HEK293T (cell line): ENCODE measurements at regions not wholly inside any gene's neighbourhood (a gene's known extent, or its start where the extent isn't known, plus 50 kb on each side); places are given as distances from the start of the nearest gene placed in this dataset.

ENCODE experiments used
- CTCF ChIA-PET: fragments of 350-600 bp; formaldehyde crosslinking; extraction: SDS; loops from one replicate; lab custom pipeline; 2021; ENCODE audit warnings: antibody characterized with exemption, inconsistent platforms; lab: Yijun Ruan, JAX
- POLR2A ChIA-PET: fragments of 350-600 bp; formaldehyde crosslinking; extraction: SDS; loops from one replicate; lab custom pipeline; 2020; ENCODE audit warnings: antibody characterized with exemption, inconsistent platforms; lab: Yijun Ruan, JAX
- DNase-seq: peaks from one replicate; pipeline ENCODE4 v3.0.0; 2012; ENCODE audit warnings: mixed read lengths; ENCODE audit errors: extremely low spot score
- ARNT ChIP-seq: fragments of 450-650 bp; IDR thresholded peaks from 2 replicates; pipeline ENCODE4 v1.6.1; 2017; ENCODE audit warnings: mild to moderate bottlenecking
- BHLHE40 ChIP-seq: fragments of 450-650 bp; IDR thresholded peaks from 2 replicates; pipeline ENCODE4 v1.6.1; 2016; ENCODE audit warnings: mild to moderate bottlenecking, moderate library complexity, borderline replicate concordance
- CTBP1 ChIP-seq: fragments of 450-650 bp; IDR thresholded peaks from 2 replicates; pipeline ENCODE4 v1.6.1; 2016; ENCODE audit warnings: borderline replicate concordance
- ELF4 ChIP-seq: fragments of 450-650 bp; IDR thresholded peaks from 2 replicates; pipeline ENCODE4 v1.6.1; 2017; ENCODE audit warnings: antibody characterized with exemption
- FOXA1 ChIP-seq: fragments of 450-650 bp; IDR thresholded peaks from 2 replicates; pipeline ENCODE4 v1.6.1; 2016; ENCODE audit warnings: mild to moderate bottlenecking
- FOXK2 ChIP-seq: fragments of 450-650 bp; IDR thresholded peaks from 2 replicates; pipeline ENCODE4 v1.6.1; 2016; ENCODE audit warnings: mild to moderate bottlenecking
- FOXM1 ChIP-seq: fragments of 450-650 bp; IDR thresholded peaks from 2 replicates; pipeline ENCODE4 v1.6.1; 2017; ENCODE audit warnings: mild to moderate bottlenecking, borderline replicate concordance
- HDGF ChIP-seq: fragments of 450-650 bp; IDR thresholded peaks from 2 replicates; pipeline ENCODE4 v1.6.1; 2017; ENCODE audit warnings: antibody characterized with exemption, borderline replicate concordance
- L3MBTL2 ChIP-seq: fragments of 450-650 bp; conservative IDR thresholded peaks from 2 replicates; pipeline ENCODE4 v1.6.1; 2016; ENCODE audit warnings: mild to moderate bottlenecking
- LEF1 ChIP-seq: fragments of 450-650 bp; IDR thresholded peaks from 2 replicates; pipeline ENCODE4 v1.6.1; 2017; ENCODE audit warnings: mild to moderate bottlenecking, borderline replicate concordance
- NFRKB ChIP-seq: fragments of 450-650 bp; IDR thresholded peaks from 2 replicates; pipeline ENCODE4 v1.6.1; 2016; ENCODE audit warnings: mild to moderate bottlenecking, moderate library complexity
- SP1 ChIP-seq: fragments of 450-650 bp; IDR thresholded peaks from 2 replicates; pipeline ENCODE4 v1.6.1; 2017
- SUZ12 ChIP-seq: fragments of 450-650 bp; IDR thresholded peaks from 2 replicates; pipeline ENCODE4 v1.6.1; 2016; ENCODE audit warnings: mild to moderate bottlenecking
- TARDBP ChIP-seq: fragments of 450-650 bp; IDR thresholded peaks from 2 replicates; pipeline ENCODE4 v1.6.1; 2016
- ZNF384 ChIP-seq: fragments of 450-650 bp; IDR thresholded peaks from 2 replicates; pipeline ENCODE4 v1.6.1; 2016
- TF ChIP-seq, protein P1 (sequence below): fragments of 450-650 bp; IDR thresholded peaks from 2 replicates; pipeline ENCODE4 v1.6.1; 2016

DNA sequence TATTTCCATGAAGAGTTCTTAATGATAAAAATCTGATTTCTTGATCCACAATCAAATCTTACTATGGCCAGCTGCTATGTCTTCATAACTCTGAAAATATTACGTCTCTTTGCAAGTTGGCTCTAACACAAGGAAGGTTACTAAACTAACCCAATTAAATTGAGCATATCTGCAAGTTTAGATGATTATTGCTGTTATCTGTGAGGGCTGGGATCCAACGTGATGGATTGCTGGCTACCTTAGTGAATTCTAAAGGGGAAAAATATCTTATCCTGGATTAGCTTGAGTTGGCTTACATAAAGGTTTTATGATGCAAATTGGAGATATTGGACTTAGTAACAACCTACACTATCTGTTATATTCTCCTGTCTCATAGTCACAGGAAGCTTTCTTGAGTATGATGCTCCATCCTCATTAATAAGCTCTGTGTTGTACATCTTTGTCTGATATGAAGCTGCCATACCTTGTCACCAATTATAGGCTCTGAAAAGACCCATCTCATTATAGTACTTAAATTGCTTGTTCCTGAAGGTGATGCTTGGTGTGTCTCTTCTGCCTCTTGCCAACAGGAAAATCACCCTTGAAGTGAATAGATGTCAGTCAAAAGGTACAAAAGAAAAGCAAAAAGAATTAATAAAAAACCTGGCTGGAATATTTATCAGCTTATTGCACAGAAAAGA, 733.0 kb upstream of the MEF2C start:
- ChIA-PET POLR2A (no interaction called here), CTCF (no interaction called here)
- TF ChIP-seq ELF4: no peak
- TF ChIP-seq FOXA1: no peak
- no peak for DNase-seq

DNA sequence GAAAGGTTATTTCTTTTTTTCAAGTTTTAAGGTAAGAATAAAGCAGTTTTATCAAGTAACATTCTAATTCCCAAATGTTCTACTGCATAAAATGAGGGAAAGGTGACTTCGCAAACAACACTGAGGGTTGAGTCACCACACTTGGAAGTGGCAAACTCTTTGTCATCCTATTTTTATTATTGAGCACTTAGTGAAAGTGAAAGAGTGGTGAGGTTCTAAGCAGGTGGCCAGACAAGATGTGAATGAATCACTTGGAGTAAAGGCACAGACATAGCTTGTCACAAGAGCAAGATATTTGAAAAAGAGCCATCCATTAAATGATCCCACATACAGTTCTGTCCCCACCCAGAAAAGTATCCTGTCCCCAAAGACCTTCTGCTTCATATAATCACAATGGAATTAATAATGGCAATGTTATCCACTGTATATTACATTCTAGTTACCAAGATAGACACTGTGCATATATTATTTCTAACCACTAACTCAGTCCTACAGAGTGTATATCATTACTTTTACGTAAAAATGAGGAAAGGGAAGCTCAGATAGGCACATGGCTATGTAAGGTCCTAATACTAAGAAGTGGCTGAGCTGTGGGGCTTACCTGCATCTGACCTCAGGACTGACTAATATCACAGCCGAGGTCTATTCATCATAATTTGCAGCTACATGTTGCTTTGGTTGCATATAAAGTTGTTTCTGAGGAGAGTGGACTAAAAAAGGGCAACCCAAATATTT, 730.4 kb upstream of the MEF2C start:
- ChIA-PET POLR2A (no interaction called here), CTCF (no interaction called here)
- no peak for DNase-seq
- TF ChIP-seq BHLHE40 (no peak), FOXK2 (no peak), SUZ12 (no peak)

DNA sequence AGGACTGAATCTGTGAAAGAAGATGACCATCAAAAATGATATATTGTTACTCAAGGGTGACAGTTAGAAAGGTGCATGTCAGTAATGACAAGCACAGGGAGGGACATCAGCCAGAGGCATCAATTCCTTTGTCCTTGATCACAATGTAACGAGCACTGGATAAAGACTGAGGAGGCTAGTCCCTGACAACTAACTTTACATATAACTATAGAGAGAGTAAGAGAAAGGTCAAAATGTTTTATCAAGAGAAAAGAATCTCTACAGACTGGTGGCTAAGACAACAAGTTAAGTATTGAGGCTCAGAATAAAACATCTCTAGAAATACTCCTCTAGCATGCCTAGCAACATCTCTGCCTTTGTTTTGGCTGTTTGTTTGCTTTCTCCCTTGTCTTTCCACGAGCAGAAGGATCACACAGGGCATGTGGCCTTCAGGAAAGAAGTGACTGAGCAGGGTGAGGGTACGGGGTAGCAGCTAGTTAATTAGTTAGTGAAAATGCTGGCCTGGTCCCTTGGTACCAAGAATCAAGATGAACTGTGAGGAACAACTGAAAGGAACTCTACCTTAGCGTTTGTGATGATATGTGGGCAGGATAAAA, 724.1 kb upstream of the MEF2C start:
- TF ChIP-seq FOXK2 (no peak), ARNT (no peak), L3MBTL2 (no peak), FOXM1 (no peak), ZNF384 (no peak), LEF1 (no peak), SP1 (no peak), NFRKB (no peak), ELF4 (no peak)
- TF ChIP-seq, protein P1, sequence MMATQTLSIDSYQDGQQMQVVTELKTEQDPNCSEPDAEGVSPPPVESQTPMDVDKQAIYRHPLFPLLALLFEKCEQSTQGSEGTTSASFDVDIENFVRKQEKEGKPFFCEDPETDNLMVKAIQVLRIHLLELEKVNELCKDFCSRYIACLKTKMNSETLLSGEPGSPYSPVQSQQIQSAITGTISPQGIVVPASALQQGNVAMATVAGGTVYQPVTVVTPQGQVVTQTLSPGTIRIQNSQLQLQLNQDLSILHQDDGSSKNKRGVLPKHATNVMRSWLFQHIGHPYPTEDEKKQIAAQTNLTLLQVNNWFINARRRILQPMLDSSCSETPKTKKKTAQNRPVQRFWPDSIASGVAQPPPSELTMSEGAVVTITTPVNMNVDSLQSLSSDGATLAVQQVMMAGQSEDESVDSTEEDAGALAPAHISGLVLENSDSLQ: no peak
- no peak for DNase-seq
- POLR2A ChIA-PET: no interaction called here
- CTCF ChIA-PET: no interaction called here

DNA sequence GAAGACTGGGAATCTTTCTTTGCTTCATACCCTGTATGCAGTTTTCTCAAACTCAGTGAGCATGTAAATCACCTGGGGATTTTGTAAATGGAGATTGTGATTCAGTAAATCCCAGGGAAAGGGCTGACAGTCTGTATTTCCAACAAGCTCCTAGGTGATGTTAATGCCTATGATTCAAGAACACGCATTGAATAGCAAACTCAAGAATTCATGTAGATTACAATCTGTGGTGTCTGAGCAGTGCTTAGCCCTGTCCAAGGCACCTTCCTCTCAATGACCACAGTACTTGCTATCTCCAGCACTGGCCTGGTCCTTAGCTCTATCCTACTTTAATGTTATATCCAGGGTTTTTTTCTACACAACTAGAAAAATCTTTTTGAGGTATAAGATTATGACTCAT, 721.4 kb upstream of the MEF2C start:
- ChIA-PET CTCF (no interaction called here), POLR2A (no interaction called here)
- no peak for TF ChIP-seq SP1
- no peak for DNase-seq

DNA sequence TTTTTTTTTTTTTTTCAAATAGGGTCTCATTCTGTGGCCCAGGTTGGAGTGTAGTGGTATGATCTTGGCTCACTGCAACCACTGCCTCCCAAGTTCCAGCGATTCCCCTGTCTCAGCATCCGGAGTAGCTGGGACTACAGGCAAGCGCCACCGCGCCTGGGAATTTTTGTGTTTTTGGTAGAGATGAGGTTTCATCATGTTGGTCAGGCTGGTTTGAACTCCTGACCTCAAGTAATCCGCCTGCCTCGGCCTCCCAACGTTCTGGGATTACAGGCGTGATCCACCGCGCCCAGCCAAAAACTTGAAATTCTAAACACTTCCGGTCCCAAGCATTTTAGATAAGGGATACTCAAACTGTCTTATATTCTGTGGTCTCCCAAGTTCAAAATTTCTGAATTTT, 718.9 kb upstream of the MEF2C start:
- ChIA-PET POLR2A (no interaction called here), CTCF (no interaction called here)
- TF ChIP-seq CTBP1 (no peak), FOXK2 (no peak), SP1 (no peak), BHLHE40 (no peak), TARDBP (no peak), FOXA1 (no peak), NFRKB (no peak), FOXM1 (no peak), ZNF384 (no peak), LEF1 (no peak), L3MBTL2 (no peak), ELF4 (no peak), HDGF (no peak), SUZ12 (no peak), ARNT (no peak)
- TF ChIP-seq, protein P1: no peak
- no peak for DNase-seq

DNA sequence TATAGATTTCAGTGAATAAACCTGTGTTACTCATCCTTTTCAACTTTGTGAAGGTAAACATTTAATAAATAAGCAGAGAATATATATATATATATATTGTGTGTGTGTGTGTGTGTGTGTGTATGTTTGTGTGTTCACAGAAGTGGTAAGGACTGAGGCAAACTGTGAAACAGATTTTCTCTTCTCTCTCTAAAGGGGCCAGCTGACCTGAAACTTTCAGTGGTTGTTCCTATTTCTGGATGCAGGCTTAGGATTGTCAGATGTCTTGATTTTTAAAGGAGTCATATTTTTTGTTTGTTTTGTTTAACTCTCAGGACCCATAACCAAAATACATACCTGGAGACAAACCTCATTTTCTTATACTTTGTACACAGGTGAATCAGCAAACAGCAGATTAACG, 714.9 kb upstream of the MEF2C start:
- no peak for DNase-seq
- ChIA-PET CTCF (no interaction called here), POLR2A (no interaction called here)
- TF ChIP-seq CTBP1 (no peak), BHLHE40 (no peak), HDGF (no peak), LEF1 (no peak), ELF4 (no peak), L3MBTL2 (no peak), SP1 (no peak), SUZ12 (no peak), FOXA1 (no peak), NFRKB (no peak), TARDBP (no peak), ZNF384 (no peak), FOXM1 (no peak)
- TF ChIP-seq, protein P1: no peak

DNA sequence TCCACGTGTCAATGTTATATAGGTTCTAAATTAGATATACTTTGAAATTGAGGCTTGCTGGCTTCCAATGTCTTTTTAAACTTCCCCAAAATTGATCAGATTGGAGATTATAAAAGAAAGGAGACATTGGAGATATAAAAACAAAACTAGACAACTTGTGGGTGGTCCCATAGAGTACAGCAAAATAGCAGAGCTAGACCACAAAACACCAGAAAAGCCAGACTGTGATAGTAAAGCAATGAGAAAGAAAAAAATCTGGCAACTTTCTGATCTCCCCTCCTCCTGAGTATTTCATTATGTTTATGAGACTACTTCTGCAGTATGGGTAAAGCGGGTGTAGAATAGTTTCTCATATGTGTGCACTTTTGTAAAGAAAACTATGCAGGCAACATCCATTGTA, 713.8 kb upstream of the MEF2C start:
- DNase-seq: no peak
- ChIA-PET CTCF (no interaction called here), POLR2A (no interaction called here)

More for the DNA sequence above, 713.8 kb upstream of the MEF2C start:
- TF ChIP-seq SP1 (no peak), LEF1 (no peak), FOXM1 (no peak), ARNT (no peak), HDGF (no peak), L3MBTL2 (no peak), ELF4 (no peak), SUZ12 (no peak), TARDBP (no peak), ZNF384 (no peak), CTBP1 (no peak), FOXA1 (no peak), FOXK2 (no peak), NFRKB (no peak), BHLHE40 (no peak)
- TF ChIP-seq, protein P1: no peak
